Spleen (tissue), 7 donors: ENCODE measurements at regions not wholly inside any gene's neighbourhood (a gene's known extent, or its start where the extent isn't known, plus 50 kb on each side); places are given as distances from the start of the nearest gene placed in this dataset.

Experiments
- CTCF ChIP-seq, 11 experiments: fragments of 200-600 bp in 7 of 11; fragments of 450-650 bp in 4 of 11; sonication (generic) in 4 of 11; IDR thresholded peaks in 8 of 11; conservative IDR thresholded peaks in 3 of 11; 1 replicate in 7 of 11; 2 replicates in 4 of 11; pipeline versions ENCODE4 v1.4.0 to v1.8.0; 2016 to 2021; ENCODE audit warnings: antibody characterized with exemption in 11 of 11, inconsistent platforms in 4 of 11, mild to moderate bottlenecking in 1 of 11
- POLR2AphosphoS5 ChIP-seq, 3 donors: sonication (generic); formaldehyde crosslinking; IDR thresholded peaks; one replicate each; pipeline ENCODE4 v1.5.1; 2017; ENCODE audit warnings: antibody characterized with exemption in 3 of 3
- donor health status: DM: no; HTN: no; CAD: no; lungs with moderate emphysema.
- donor health status: DM: no; HTN: no; CAD: no.
- donor health status: DM: no; HTN: no; CAD: no.

GRCh38 chrX:65407157-65407626 lies 127.4 kb downstream of the LAS1L start:
- TF ChIP-seq CTCF (IDR thresholded peaks at IDR 0.05 in 8 of 11, conservative IDR thresholded peaks at IDR 0.05 in 3 of 11), result no peak
- no peak for TF ChIP-seq POLR2AphosphoS5 (IDR thresholded peaks at IDR 0.05)
